D341Med (cell line): ENCODE measurements at regions not wholly inside any gene's neighbourhood (a gene's known extent, or its start where the extent isn't known, plus 50 kb on each side); places are given as distances from the start of the nearest gene placed in this dataset.

Experiments
- DNase-seq: peaks from one replicate; pipeline ENCODE4 v3.0.0; 2012; ENCODE audit warnings: low spot score

DNA sequence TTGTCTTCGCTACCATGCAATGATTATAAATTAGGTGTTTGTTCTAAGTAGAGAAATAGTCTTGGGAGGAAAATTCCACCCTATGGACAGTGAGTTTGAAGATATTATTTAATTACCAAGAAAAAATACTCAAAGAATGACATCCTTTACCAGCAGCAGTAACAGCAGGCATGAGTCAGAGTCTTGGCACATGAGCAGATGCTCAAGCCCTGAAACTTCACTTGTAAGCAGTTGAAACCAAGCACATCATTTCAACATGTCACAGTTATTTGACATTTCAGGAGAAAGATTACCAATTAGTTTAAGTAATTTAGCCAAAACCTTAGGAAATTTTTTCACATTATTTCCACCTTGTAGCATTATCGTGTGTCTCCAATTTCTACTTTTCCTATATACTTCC is 99.2 kb downstream of the C12orf50 start:
- no peak for DNase-seq

DNA sequence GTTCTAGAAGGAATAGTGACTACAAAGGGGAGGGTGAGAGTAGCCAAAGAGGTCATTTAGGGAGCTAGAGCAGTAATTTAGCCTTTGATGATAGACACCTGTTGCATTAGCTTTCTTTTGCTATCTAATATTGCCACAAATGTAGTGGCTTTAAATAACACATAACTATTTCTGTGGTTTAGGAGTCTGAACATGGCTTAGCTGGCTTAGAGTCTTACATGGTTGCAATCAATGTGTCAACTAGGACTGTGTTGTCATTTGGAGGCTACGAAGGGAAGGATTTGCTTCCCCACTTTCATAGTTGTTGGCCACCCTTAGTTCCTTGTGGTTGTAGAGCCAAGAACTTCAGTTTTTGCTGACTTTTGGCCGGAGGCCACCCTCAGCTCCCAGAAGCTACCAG is 99.9 kb downstream of the C12orf50 start:
- no peak for DNase-seq

DNA sequence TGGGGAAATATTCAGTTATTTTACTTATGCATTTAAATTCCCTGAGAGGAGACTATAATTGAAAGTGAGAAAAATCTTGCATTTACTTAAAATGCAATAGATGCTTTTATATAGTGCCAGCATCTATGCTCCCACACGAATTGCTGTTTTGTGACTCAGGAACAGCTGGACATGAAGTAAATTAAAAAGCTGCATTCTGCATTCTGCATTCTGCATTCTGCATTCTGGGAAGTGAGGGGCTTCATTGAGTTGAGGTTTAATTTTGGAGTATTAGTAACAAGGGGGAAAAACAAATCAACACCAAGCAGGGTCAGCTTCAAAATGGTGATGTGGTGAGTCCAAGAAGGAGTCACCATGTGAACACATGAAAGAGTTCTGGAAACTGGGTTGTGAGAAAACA is 101.2 kb downstream of the C12orf50 start:
- DNase-seq: no peak

DNA sequence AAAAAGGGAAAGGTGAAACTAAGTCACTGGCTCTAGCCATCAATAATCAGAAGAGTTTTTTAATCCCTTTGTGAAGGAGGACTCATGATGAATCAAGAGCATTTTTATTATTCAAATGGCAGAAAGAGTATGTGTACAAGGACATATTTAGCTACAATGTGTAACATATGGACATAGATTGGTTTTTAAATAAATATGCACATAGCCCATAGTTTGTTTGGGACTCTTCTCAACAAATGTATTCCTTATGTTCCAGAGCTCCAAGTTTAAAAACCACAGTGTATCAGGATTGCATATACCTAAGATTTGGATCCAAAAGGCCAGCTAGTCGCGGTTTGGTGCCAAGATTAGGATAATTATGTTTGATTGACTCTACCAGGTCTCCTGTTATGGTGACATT is 104.2 kb downstream of the C12orf50 start:
- DNase-seq: no peak

DNA sequence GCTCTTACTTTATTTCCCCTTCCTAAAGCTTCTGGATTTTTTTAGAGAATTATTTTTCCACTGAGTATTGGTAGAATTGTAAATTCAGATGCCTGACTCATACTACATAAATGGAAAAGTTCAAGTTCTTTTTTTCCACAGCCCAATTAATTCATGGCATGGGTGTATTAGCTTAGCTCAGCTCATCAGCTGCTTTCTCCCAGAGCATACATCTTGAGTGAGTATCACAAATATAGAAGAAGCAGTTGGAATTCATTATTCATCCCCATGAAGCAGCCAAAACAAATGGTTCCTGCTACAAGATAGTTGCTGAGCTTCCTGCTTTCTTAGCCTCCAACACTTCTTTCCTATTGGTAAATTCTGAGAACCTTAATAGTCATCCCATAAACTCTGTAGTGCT is 105.1 kb downstream of the C12orf50 start:
- no peak for DNase-seq

DNA sequence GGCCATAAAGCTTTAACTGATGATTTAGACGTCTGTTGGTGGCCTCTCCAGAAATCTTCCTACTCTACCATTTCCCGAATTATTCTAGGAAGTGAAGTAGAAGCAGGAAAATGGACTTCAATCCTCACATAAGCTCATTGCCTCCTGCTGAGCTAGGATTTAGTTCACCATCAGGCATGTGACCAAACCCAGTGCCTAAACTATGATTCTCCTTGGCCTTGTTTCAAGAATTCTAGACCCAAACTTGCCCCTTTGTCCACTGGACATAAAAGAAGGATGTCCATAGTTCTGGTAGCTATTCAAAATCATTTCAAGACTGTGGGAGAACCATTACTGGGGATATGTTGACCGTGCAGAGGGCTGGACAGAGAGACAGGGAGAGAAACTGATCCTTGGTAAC is 105.8 kb downstream of the C12orf50 start:
- DNase-seq: no peak

DNA sequence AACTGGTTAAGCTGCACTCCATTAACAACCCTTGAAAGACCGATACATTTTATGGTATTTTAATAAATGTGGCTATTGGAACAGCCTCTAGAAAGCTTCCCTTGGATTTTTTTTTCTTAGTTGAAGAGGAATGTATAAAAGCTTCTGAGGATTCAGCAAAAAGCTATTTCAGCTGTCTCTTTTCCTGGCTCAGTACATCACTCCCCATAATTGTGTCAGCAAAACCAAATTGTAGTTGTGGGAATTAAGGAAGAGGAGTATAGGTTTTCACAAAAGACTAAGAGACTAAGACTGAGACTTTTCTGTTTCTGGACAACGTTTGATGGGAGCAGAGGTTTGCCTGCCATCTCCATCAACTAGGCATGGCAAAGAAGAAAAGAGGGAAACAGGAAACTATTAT is 106.5 kb downstream of the C12orf50 start:
- no peak for DNase-seq

DNA sequence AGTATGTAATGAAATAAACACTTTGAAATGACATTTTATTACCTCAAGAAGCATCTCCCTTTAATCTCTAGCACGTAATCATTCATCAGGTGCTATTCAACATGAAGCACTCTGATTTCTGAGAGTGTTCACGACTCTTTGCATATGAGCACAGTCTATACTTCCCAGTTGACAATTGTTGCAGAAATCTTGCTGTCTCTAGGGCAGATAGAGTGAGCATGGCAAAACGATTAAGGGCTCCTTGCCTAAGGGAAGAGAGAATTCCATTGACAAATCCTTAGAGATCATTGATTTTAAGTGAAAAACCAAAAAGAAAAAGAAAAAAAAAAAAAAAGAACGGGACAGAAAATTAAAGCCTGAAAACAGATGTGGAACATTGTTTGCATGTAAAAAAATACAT is 107.6 kb downstream of the C12orf50 start:
- DNase-seq: no peak

DNA sequence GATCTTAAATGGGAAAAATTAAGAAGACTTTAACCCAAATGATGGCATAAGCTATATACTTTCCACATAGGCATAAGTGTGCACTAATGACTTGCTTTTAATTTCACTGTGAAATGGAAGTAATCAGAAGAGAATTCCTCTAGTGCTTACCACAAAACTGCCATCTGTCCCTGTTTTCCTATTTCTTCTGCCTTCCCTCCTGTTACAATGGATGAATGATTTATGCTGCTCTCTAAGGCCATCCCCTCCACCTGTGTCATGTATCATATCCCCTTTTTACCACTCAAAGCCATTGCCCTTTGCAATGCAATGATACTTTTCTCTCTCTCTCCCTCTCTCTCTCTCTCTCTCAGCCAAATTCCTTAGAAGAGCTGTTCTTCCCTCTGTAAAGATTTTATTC is 109.1 kb downstream of the C12orf50 start:
- no peak for DNase-seq

DNA sequence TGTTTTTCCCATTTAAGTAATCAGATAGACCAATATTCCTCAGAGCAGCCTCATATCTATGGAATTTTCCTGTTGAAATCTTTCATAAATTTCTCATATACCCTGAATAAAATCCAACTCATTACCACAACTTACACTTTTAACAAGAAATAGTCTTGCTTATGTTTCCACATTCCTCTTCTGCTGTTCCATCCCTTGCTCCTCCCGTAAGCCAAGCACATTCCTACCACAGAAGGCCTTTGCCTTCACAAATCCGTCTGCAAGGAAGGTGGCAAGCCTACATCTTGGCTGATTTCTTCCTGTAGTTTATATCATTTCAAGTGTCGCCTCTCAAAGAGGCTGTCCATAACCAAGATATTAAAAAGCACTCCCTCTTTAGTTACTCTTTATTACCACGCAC is 127.7 kb downstream of the C12orf50 start:
- DNase-seq: no peak

DNA sequence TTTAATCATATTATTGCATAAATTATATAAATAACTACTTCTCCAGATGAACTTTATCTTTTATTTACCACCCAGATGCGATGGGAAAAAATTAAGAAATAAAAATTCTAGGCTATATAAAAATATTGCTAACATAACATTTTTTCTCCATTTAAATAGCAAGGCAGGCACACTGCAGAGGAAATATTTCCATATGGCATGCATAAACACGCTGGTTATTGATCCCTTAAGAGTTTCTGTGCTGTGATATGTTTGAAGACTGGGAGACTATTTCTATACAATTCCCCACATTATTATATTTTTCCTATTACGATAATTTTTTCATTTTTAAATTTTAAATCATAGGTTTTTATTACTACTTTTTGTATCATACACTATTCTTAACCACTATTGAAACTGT is 131.5 kb downstream of the C12orf50 start:
- DNase-seq: no peak

DNA sequence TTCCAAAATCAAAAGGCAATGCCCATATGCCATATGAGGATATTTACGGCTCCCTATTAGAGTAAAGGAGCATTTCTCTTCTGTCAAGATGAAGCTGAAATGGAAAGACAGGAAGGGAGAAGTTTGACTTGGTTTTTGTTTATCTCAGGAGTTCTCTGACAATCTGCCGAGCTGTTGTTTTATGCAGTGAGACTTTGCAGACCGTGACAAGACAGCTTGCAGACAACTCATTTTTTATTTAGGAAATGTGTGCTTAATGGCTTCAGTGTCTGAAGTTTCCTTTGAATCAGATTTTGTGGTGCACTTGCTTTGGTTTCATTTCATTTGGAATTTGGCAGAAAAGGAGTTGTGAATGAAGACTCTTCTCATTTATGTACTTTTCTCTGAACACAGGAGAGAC is 145.4 kb downstream of the C12orf50 start:
- DNase-seq: no peak

DNA sequence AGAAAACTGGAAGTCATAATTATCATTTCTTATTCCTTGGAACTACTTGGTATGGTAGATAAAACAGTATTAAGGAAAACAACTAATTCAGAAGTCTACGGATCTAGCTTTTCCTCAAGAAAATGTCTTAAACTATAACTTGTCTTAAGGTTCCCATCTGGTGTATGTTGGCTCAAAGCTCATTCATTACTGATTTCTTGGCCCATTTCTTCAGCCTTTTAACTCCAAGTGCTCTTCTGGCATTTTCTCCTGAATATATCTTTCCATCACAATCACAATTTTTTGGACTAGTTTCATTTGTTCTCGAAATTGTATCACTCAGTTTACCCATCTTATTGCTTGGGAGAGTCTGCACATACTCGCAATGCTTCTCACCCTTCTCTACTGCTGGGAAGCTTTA is 150.1 kb downstream of the C12orf50 start:
- DNase-seq: no peak

DNA sequence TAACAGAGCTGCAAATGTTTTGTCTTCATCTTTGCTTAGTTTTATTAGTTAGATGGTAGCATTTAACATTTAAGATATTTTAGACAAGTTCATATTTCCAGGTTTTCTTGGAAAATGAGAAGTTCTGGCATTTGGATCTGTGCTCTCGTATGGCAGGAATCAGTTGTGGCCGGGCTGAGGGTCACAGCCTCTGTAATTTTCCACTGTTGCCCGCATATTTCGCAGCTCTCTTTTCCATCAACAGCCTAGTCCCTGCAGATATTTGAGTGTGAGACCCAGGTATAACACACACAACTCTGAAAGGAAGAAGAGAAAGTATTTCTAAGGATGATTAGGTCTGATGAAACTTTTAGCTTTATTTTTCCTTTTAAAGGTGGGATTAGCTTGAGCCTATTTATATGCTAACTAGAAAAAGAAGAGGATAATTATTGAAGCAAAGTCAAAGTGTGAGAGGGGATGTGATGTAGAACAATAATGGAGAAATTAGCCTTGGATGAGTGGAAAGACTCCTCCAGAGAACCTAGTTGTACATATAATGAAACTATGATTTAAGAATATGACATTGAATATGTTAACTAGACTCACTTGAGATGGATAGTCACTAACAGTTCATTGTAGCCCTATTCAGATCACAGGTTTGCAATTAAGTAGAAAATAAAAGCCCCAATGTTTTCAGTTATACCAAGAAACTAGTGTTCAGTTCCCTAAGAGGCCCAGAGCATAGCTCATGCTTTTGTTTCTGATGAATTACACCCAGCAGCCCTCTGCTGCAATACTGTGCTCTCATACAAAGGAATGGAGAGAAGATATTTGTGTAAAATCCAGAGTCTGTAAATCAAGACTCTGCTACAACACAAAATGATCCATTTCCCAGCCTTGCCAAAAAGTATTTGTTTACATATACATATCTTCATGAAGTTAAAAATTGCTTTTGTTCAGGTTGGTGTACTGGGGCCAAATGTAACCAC is 158.4 kb downstream of the C12orf50 start:
- DNase-seq: no peak

DNA sequence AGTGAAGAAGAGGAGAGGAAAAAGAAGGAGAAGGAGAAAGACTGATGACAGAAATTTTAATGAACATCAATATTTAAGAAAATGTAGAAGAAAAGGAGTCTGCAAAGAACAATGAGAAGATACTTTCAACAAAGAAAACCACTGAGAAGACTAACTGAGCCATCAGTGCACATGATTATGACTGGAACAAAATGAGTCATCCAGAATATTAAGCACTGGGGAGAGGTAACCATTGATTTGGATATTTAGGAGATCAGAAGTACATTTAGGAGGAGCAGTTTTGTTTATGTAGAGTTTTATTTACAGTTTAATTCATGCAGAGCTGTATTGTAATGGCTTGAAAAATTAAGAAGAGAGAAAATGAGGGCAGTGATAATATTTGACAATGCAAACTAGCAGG is 159.1 kb downstream of the C12orf50 start:
- DNase-seq: no peak

DNA sequence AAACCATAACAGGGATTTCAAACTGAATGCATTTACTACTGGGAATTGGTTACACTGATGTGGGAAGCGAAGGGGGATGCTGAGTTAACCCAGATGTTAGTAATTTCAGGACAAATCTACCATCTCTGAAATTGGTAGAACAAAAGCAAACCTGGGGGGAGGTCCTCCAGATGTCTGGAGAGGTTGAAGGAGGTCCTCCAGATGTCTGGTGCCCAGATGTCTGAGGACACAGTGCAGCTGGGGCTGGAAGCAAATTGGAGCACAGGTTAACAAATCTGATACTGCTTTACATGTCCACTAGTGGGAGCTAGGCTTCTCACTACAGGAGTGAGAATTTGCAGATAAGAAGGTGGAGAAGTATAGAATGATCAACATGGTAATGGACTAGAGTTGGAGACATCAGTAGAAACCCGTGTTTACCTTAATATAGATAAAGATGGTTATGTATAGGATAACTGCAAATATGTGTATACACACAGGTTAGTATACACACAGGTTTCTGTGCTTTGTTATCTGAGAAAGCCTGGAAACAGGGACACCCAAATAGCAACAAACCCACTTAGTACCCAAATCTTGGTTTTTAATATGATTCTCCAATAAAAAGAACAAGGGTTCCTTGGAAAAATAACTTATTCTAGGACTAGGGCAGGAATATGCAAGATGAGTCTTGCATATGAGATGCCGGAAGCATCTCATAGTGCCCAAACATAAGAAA is 162.5 kb downstream of the C12orf50 start:
- peak; percentile 45 for DNase-seq

DNA sequence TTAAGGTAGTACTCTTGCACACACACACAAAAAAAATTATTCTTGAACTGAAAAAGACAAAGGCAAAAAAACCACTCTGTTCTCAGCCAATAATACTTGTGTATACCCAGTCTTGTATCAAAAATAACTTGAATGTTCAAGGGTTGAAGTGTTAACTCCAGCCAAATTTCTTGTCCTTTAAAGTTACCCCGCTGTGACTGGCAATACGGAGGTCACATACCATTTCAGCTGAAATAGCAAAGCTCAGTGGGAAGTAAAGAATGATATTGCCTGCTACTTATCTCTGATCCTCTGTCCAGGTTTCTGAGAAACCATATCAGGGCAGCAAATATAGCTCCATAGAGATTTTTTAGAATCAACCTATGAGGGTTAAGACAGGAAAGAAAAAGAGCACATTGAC is 167.4 kb downstream of the C12orf50 start:
- no peak for DNase-seq

DNA sequence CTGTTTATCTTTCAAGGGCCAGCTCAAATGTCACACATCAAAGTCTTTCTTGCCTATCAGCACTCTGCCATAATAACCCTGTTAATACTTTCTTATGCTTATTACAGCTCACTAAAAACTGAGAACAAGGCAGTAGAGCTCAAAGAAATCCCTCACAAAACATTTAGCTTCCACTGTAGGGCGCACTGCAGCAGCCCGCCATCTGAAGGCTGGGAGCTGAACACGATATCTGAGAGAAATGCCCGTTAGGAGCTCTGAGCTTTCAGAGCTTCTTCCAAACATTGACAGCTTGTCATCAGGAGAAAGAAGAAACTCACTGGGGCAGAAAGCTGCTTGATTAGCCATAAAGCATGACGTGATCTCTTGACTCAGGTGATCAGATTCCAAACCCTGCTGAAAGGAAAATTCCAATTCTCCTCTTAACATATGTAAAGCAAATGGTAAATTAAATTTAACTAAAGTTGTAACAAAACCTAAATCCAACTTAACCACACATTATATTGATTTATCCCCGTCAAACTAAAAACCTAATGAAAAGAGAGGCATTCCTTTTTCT is 175.7 kb downstream of the C12orf50 start:
- no peak for DNase-seq

DNA sequence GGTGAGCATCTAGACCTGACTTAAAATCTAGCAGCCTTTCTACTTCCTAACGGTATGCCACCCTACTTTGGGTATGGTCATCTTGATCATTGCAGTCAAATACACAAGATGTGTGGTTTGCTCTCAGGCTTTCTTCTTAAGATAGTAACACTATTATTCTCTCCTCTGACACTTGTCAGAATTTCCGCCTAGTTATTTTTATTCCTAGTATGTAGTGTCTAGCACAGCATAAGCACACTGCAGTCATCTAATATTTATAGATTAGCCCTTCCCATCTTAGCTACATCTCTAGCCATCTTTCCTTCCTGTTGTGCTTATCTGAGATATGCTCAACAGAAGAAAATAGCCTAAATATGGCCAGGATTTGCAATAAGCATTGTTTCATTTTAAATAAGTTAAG is 180.1 kb downstream of the C12orf50 start:
- DNase-seq: no peak

DNA sequence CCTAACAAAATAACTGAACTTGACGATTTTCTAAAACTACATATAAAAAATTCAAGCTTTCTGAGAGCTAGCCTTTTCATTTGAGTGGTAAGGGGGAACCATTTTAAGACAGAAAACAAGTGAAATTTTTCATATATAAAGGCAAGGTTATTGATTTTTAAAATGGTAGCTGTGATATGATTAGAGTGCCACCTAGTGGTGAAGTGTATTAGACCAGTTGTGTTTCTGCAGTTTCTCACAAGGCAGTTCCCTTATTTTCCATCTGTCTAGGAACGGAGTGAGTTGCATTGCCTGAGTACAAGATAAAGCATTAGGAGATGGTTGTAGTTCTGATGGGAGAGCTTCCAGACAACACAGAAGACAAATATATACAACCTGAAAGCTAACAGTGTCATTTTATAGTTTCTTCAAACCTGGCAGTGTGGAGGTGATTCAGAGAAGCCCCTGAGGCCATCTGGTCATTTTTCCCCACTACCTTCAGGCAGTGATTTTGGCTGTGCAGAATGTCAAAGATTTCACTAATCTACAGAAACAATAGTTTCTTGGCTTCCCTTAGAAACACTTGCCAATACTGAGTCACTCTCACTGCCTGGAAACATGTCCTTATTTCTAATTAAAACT is 180.8 kb downstream of the C12orf50 start:
- DNase-seq: peak; percentile 41

DNA sequence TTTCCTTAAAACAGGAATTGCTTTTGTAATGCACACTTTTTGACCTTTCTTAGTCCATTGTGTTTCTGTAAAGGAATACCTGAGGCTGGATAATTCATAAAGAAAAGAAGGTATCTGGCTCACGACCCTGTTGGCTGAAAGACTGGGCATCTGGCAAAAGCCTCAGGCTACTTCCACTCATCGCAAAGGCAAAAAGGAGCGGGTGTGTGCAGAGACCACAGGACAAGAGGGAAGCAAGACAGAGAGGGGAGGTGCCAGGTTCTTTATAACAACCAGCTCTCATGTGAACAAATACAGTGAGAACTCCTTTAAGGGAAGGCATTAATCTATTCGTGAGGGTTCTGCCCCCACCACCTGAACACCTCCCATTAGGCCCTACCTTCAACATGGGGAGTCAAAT is 182.1 kb downstream of the C12orf50 start:
- no peak for DNase-seq

DNA sequence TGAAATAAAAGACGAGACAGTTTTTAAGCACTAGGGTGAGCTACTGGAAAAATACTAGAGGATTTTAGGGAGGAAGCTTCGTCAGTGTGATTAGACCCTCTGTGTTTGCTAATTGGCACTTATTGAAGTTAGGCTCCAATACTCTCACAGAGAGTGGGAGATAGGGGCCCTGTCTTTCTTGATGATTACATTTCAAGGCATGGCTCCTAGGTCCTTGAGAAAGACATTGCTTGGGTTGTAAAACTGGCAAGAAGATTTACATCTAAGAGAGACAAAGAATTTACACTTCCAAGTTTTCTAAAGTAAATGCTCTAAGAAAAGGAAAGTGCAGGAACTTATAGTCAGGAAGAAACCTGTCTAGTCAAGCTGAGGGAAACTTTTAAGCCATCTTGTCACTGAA is 183.2 kb downstream of the C12orf50 start:
- DNase-seq: no peak

DNA sequence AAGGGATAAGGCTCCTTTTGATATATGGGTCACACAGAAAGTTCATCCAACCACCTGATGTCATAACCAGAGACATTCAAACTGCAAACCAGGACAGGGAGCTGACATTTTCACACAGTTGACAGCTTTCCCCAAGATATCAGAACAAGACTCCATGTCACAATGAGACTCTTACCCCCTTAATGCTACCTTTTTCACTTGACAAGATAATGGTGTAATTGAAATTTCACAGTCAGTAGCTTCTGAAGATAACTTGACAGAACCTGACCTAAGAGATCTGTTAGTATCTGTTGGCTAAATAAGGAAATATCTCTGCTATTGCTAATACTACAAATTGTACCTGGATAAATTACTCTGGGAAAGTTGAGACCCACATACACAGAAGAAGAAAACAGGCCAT is 187.3 kb downstream of the C12orf50 start:
- no peak for DNase-seq
